ENCODE measurements at regions not wholly inside any gene's neighbourhood (a gene's known extent, or its start where the extent isn't known, plus 50 kb on each side); places are given as distances from the start of the nearest gene placed in this dataset.

DNA sequence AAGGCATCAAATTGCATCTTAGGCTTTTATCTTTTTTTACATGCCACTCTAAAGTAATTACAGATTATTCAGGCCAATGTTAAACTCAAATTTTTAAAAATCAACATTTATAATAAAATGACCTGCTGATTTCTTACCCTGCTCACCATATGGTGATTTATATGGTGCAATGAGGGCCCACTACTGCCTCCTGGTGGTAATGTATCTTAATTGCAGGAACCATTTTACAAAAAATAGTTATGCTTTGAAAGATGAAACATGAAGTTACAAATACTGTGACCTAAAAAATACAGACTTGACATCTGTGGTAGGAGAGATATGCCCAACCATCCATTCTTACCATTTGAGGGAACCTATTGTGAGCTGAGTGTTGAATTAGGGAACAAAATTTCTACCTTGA is 292.6 kb upstream of the TAS2R1 start:
- no peak for DNase-seq (ENCODE audit: low spot score)

DNA sequence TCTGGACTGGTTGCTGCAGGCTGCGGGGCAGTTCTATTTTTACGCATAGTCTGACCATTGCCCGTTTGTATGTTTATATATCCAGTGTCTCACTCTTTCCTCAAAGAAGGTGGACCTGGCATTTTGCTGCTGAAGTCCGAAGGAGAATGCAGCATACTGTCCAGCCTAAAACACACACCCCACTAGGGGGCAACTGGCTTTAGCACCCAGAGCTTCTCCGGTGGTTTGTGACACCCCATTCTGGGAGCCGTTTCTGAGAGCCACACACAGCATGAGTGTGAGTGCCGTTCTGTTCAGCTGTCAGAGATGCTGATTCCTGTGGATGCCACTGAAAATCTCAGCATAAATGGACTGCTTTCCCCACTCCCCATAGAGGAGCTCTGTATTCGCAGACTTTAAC is 290.5 kb upstream of the TAS2R1 start:
- DNase-seq (ENCODE audit: low spot score) = no peak

DNA sequence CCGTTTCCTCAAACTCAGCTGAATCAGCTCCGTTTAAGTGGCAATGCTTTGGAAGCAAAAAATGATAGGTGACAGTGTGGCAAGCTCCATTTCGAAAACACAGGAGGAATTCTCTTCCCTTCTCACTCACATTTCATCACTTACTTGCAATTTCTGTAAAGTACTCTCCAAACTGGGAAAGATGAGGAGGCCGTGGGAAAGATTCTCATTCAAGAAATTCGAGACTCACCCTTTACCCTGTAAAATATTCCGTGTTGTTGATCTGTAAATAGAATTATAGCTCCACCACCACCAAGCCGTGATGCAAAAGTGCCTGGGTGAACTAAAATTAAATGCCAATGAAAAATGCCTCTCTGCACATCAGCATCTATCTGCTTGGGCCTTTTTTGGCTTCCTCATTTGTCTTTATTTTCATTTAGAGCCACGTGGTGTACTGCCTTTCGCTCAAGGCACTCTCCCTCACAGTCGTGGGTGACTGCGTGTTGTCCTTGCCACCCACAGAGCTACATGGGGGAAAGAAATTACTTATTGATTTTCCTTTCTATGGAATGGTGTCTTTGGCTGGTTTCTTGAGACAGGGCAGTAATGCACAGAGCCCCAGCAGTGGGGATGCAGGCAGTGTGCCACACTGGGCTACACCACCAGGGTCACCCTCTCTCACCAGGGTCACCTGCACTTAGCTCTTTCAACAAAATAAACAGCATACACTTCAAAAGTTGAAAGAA is 289.3 kb upstream of the TAS2R1 start:
- DNase-seq (ENCODE audit: low spot score) = no peak

DNA sequence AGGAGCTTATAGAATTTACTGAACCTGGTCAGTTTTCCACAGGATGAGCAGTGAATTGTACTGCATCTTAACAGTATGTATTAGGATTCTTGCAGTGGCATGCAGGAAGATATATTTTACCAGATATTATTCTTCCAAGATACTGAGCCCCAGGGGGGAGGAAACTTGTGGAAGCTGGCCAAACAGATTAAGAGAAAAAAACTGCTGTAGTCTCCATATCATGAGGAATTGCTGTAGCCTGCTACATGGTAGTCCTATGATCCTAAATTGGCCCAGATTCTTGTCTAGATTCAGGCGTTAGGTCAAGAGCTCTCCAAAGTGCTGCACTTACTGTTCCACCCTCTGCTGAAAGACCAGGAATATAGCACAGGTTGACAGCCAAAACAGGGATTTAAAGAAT is 275.5 kb upstream of the TAS2R1 start:
- DNase-seq (ENCODE audit: low spot score) = no peak

DNA sequence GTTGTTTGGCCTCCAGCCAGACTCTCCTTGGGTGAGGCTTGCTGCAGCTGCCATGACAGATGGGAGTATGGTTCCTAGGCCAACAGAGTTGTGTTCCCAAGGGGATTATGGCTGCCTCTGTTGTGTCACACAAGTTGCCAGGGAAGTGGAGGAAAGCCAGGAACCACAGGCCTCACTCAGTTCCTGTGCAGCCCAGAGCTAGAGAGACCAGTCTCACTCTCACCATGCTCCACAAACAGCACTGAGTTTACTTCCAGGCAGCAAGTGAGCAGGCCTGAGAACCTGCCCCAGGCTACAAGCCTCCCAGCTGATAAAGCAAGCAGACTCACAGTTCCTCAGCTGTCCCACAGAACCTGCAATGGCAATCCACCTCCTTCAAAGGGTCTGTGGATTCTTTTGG is 273.6 kb upstream of the TAS2R1 start:
- DNase-seq (ENCODE audit: low spot score) = no peak

DNA sequence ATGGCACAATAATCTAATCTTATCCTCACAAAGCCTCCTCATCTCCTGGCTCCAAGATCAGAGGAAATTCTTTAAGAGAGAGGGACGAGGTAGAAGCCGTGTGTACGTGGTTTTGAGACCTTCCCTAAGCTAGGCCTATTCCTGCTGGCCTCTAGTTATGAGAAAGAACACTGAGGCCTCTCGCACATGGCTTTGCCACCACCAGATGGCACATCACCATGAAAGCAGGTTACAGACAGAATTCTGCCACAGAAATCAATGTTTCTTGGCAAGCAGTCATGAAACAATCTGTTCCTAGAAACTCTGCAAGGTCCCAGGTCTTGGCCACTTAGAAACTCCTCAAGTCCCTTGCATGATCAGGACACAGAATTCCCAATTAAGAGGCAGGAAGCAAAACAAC is 268.2 kb upstream of the TAS2R1 start:
- DNase-seq (ENCODE audit: low spot score) = peak; percentile 37

DNA sequence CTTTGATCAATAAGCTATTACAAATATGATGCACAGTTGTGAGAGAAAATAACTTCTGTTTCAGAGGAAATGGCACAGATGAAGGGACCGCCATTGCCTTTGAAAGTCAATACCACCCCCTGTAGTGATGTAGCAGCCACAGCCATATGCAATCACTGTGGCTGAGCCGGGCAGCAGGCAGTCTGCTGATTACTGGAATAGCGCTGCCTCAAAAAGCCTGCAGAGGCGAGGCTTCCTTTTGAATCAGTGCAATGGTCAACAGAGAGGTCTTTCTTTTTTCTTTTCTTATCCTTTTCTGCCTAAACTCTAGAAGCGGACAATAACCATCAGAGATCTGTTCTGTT is 265.1 kb upstream of the TAS2R1 start:
- DNase-seq (ENCODE audit: low spot score) = no peak

DNA sequence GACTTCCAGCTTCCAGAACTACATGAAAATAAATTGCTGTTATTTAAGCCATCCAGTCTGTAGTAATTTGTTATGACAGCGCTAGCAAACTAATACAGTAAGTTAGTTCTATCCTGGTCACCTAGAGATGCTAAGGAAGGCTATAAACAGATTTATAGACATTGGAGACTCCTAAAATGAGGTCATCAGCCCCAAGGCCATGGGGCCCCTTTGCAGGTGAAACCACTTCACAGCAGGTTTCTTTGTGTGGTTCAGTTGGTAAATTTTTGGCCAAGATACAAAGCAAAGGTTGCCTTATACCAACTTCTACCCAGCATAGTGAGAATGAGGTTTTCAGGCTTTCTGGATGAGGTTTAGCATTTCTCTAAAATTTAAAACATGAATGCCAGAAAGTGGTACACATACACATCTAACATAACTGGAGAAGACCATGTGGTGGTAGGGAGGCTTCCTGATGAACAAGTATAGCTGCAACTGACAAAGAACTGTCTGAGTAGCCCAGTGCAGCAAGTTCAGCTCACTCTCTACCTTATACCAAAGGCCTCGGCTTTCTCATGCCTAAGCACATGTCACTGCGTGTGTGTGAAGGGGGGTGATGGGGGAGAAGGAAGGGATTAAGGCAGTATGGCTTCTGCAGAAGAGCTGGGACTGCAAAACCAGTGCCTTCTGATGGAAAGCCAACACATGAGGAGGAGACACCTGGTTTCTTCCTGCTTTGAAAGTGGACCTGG is 264.6 kb upstream of the TAS2R1 start:
- DNase-seq (ENCODE audit: low spot score) = no peak

DNA sequence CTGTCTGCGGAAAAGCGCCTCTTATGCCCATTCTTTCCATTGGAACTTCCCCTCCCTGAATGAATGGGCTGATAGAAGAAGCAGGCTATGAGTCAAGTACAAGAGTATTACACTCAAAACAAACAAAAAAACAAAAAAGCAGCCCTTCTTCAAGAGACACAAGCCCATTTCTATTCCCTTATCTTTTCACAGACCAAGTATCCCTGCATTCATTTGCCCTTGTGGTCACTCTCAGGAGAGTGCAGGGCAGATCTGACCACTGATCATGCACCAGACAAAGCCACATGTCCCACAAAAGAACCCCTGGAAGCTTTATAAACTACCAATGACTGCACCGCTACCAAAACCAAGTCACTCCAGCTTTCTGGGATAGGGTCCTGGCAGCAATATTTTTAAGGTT is 262.5 kb upstream of the TAS2R1 start:
- DNase-seq (ENCODE audit: low spot score) = no peak

DNA sequence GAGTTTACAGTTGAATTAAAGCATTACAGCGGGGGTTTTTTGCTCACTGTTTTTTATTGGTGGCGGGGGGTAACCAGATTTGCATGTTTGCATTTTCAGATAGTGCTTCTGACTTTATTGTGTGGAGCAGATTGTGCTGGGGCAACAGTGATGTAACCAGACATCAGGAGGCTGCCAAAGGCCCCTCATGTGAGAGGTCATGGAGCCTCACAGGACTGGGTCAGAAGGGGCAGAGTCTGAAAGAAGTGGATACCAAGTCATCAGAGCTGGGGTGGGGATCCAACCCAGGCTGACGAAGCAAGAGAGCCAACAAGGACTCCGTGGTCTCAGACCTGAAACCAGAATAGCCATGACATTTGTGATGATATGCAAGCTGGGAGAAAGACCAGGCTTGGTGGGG is 259.4 kb upstream of the TAS2R1 start:
- no peak for DNase-seq (ENCODE audit: low spot score)

DNA sequence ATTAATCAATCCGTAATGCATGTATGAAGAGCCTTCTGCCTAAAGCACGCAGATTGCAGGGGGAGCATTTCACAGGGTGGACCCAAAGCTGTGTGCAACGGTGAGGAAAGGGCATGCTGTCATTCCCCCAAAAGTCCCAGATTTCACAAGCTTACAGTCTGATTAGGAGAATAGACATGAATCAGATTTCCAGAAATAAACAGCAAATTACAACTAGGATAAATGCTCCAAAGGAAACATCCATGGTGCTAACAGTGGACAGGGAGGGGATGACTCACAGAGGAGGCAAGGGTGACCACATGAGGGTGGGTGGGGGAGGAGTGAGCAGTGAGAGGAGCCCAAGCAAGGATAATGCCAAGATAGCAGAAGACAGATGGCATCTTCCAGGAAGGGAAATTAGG is 258.4 kb upstream of the TAS2R1 start:
- no peak for DNase-seq (ENCODE audit: low spot score)

DNA sequence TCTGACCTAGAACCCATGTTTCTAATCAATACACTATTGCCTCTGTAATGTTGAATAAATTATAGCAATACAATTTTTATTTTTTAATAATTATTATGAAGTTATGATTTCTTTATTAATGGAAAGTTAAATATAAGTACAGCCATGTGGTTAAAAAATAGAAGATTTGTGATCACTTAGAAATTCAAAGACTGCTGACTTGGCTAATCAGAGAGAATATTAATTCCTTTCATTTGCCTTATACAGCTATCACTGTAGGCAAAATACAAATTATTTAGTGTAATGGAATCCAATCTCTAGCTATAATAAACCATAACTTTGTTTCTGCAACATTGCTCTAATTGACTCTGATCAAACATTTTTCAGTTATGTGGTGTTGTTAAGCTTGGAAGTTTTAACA is 255.0 kb upstream of the TAS2R1 start:
- DNase-seq (ENCODE audit: low spot score) = no peak

DNA sequence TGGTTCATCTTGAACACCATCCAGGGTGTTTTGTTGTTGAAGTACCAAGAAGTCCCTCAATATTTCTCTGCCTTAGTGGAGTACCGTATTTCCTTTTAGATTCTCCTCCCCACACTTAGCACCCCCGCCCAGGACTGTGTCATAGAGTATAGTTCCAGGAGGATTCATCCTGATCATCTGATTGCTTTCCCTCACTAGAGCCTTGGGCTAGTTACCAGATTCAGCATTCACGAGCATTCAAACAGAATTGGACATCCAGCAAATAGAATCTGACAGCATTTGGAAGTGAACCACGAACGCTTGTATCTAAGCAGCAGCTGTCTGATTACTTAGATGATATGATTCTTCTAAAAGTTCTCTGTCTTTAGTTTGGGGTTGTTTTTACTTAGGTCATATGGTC is 248.1 kb upstream of the TAS2R1 start:
- DNase-seq (ENCODE audit: low spot score) = no peak

DNA sequence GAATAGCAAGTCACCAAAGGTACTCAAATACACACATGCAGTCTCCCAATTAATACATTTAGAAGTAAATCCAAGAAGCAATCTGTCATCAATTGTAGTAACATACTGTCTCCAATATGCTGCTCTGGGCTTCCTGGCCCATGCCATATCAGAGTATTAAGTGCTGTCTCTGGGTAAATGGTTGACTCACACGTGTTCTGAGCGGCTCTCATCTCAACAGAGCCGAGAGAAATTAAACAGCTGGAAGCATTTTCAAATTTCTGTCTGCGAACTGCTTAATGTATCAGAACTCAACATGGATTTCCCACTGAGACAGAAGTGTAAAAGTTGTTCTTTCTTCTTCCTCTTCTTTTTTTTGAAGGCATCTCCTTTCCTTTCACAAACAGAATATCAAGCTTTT is 247.3 kb upstream of the TAS2R1 start:
- no peak for DNase-seq (ENCODE audit: low spot score)

DNA sequence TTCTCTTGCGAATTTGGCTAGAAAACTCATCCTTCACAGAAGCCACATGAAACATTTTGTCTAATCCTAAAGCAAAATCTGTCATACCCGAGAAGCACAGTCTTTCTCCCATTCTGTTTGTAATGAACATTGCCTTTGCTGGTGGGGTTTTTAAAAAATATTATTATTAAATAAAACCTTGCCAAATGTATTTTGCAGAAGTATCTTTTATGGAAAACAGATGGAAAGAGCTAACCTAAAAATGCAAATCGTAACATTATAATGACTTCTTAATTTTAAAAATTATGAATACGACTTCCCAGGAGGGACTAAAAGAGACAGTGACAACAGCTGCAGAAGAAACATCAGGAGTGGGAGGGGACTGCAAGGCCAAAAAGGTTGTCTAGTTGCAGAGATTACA is 246.3 kb upstream of the TAS2R1 start:
- no peak for DNase-seq (ENCODE audit: low spot score)

DNA sequence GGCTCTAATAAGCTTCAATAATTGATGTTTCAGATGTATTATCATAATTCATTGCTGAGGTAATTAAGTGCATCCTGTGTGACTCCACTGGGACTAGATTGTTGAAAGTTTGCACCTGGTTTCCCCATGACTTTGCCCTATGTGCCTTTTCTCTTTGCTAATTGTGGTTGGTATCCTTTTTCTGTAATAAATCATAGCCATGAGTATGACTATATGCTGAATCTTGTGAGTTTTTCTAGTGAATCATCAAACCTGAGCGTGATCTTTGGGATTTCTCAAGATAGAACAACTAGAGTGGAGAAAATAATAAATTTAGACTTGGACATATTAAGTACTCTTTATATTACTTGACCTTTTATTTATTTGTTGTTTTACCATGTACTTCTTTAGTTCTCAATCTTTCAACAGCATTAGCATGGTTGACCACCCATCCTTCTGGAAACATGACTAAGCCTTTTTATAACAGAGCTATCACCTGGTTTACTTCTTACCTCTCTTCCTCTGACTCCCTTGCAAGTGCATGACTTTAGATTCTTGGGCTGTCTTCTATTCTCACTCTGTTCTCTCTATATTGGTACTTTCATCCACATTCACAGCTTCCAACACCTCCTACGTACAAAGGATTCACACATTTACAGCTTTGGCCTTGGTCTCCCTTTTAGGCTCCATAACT is 239.6 kb upstream of the TAS2R1 start:
- no peak for DNase-seq (ENCODE audit: low spot score)

DNA sequence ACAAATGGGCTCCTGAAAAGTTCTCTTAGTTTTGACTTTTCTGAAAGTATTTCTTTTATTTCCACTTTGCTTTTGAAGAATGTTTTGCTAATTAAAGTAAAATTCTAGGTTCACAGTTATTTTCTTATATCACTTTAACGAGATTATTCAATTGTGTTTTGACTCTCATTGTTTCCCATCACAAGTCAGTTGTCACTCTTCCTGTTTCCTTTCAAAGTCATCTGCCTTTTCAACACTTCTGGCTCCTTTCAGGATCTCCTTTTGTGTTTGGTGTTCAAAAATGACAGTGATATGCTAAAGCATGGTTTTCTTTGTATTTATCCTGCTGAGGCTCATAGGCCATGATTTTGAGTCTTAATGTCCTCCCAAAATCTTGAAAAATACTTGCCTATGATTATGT is 235.4 kb upstream of the TAS2R1 start:
- no peak for DNase-seq (ENCODE audit: low spot score)

DNA sequence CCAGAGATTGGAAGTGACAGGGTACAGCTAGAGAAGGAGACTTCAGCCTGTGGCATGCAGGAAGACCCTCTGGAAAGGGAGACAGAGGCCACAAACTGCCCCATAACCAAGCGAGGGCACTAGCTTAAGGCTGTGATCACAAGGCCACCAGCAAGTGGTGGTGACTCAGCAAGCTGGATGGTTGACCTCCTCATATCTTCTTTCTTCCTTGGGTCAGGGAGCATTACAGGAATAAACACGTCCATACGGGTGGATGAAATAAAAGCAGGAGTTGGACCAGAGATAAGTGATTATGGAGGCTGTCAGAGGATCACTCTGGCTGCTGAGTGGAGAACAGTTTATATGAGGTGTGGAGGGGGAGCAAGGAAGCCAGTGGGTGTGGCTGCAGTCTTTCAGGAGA is 234.6 kb upstream of the TAS2R1 start:
- no peak for DNase-seq (ENCODE audit: low spot score)

DNA sequence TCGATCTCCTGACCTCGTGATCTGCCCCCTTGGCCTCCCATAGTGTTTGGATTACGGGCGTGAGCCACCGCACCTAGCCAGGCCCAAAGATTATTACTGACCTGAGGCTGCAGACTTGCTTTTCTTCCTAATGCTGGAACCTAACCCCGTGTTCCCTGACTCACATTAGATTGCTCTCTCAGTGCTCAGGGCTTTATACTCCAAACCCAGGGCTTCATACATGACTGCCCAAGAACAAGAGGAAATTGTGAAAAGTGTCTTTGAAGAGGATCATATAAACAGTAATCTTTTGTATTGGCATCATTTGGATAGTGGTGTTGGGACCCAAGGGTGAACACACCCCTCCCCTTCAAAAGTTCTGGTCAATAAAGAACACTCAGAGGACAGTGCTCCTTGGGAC is 233.3 kb upstream of the TAS2R1 start:
- DNase-seq (ENCODE audit: low spot score) = no peak

DNA sequence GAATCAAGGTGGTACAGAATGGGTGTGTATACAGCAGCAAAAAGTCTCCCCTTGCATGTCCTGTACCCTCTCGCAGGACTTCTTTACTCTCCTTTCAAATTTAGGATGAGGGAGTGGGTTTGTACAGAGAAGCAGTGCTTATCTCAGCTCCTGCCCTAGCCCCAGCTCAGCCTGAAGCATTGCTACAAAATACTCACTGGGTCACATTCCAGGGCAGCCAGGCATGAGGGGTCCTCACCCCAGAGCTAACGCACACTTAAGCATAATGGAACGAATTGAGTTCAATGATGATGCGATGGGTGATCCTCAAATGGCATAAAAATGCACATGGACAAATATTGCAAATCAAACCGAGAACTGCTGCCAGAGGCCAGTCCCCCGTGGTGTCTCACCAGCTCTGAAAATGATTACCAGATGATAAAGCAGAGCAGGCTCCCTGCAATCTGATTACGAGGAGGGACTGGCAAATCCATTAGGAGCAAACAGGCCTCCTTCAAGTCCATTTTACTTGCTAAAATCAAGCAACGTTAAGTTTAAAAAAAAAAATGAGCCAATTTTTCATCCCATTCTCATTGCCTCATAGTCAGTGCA is 231.6 kb upstream of the TAS2R1 start:
- no peak for DNase-seq (ENCODE audit: low spot score)

DNA sequence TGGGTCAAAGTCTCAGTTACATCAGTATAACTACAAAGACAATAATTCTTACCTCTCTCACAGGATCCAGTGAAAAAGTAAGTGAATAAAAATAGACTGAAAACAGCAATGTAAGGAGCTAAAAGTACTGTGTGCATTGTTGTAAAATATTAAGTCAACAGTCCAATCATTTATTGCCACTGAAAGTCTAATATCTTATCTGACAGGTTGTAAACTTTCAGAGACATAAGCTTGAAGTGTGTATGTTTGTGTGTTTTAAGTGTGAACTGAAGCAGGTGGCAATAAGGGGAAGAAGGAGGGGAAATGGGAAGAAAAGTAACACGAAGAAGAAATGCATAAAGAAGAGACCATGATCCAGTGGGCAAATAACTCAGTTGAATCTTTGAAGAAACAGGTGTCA is 229.7 kb upstream of the TAS2R1 start:
- DNase-seq (ENCODE audit: low spot score) = no peak

DNA sequence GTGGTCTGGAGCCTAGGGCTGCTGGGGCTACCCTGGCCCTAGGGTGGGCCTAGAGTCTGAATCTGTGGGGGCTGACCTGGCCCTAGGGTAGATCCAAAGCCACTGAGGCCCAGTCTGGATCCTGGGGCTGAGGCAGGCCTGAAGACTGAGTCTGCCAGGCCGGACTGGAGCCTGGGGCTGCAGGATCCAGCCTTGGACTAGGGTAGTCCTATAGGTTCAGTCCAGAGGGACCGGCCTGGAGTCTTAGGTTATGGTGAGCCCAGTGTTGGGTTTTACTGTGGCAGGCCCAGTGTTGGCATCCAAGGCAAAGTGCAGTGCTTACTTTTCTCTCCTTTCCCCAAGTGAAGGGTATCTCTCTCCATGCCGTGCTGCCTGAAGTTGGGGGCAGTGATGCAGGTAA is 227.9 kb upstream of the TAS2R1 start:
- no peak for DNase-seq (ENCODE audit: low spot score)

DNA sequence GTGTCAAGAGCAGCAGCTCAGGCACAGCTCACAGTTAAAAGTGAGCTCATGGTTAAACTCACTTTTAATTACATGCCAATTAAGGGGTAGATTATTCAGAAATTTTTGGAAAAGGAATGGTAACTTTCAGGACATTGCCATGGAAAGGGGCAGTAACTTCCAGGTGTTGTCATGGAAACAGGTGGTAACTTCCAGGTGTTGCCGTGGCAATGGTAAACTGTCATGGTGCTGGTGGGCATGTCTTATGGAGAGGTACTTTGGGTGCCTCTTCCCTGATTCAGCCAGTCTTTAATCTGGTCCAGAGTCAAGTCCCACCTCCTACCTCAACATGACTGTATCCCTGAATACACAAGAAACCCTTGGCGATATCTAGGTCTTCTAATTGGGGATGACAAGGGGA is 223.2 kb upstream of the TAS2R1 start:
- DNase-seq (ENCODE audit: low spot score) = no peak
